WI38 (cell line): ENCODE measurements at regions not wholly inside any gene's neighbourhood (a gene's known extent, or its start where the extent isn't known, plus 50 kb on each side); places are given as distances from the start of the nearest gene placed in this dataset.

Experiments
- H3K4me3 ChIP-seq: 2 replicates; pipeline ENCODE4 v1.5.1; 2011; ENCODE audit warnings: low read depth, mild to moderate bottlenecking, control low read depth, low read length
- TF ChIP-seq, protein P1 (sequence below): IDR thresholded peaks from 2 replicates; pipeline ENCODE4 v1.5.1; 2012; ENCODE audit warnings: low read depth, mild to moderate bottlenecking, control low read depth, low read length

DNA sequence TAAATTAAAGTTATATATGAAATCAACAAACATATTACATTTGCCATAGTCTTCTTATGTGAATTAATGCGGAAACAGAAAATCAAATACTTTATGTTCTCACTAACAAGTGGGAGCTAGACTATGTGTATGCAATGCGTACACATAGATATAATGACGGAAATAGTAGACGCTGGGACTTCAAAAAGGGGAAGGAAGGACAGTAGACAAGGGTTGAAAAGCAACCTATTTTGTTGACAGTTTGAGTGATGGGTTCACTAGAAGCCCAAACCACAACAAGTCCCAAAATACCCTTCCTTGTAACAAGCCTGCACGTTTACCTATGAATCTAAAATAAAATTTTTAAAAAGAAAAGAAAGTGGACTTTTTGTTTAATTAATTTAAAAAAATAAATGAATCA lies 430.8 kb upstream of the CNTN5 start:
- TF ChIP-seq, protein P1, sequence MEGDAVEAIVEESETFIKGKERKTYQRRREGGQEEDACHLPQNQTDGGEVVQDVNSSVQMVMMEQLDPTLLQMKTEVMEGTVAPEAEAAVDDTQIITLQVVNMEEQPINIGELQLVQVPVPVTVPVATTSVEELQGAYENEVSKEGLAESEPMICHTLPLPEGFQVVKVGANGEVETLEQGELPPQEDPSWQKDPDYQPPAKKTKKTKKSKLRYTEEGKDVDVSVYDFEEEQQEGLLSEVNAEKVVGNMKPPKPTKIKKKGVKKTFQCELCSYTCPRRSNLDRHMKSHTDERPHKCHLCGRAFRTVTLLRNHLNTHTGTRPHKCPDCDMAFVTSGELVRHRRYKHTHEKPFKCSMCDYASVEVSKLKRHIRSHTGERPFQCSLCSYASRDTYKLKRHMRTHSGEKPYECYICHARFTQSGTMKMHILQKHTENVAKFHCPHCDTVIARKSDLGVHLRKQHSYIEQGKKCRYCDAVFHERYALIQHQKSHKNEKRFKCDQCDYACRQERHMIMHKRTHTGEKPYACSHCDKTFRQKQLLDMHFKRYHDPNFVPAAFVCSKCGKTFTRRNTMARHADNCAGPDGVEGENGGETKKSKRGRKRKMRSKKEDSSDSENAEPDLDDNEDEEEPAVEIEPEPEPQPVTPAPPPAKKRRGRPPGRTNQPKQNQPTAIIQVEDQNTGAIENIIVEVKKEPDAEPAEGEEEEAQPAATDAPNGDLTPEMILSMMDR = no peak
- no peak overlapping the region for H3K4me3 ChIP-seq

DNA sequence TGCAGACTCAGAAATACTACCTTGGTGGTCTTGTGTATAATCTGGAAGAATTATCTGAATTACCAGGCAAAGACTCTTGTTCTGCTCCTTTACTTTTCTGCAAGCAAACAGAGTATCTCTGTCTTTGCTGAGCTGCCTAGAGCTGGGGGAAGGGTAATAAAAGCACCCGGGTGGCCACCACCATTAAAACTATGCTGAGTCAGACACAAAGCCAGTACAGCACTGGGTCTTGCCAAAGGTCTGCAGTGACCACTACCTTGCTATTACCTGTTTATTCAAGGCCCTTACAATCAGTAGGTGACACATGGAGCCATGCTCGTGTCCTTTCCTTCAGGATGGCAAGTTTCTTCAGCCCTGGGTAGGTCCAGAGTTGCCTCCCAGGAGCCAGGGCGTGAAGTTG lies 420.6 kb upstream of the CNTN5 start:
- no peak overlapping the region for H3K4me3 ChIP-seq
- TF ChIP-seq, protein P1 = no peak

DNA sequence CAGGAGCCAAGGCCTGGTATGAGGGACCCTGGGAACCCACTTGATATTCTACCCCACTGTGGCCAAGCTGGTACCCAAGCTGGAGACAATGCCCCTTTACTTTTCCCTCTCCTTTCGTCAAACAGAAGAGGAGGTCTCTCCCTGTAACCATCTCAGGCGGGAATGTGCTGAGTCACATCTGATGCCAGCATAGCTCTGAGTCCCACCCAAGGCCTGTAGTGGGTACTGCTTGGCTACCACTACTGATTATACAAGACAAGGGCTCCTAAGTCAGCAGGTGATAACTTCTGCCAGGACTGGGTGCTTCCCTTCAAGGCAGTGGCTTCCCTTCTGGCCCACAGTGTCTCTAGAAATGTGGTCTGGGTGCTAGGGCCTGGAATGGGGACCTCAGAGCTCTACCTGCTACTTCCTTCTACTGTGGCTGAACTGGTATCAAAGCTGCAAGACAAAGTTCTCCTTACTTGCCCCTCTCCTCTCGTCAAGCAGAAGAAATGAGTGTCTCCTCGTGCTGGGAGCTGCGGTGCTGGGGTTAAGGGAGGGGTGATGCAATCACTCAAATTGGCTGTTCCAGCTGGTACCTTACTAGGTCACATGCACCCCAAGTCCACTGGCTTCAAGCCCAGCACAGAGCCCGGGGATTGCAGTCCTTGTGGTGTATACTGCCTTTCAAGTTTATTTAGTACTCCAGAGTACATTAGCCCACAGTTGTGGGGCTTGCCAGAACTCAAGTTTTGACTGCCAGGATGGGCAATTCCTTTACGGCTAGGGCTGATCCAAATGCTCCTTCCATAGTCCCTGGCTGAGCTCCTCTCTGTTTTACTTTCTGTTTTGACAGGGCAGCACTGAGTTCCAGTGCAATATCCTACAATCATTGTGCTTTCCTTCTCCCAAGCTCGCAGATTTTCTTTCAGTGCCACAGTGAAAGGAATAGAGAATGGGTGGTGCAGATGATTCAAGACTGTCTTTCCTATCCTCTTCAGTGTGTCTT lies 419.7 kb upstream of the CNTN5 start:
- TF ChIP-seq, protein P1 = no peak
- H3K4me3 ChIP-seq = no peak overlapping the region

DNA sequence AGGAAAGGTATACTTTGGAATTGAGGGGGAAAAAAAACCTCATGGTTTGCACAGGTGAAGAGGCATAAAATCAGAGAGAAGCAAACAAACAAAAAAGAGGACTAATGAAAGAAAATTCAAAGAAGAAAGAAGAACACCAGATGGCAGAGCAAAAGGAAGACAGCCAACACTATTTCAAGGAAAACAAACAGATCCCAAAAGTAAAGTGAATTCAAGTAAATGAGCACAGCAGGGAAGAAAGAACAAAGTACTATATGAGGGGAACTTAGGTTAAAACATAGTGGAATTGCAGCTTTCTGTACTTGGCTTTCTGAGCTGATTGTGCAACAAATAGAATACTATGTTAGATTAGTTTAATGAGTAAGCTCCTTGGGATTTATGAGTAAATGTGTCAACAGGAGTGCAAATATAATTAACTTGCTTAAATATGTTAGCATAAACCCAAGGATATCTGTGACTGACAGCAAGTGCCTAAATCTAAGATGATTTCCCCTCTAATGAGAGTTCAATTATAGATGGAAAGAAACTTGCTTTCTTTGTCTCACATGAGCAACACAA lies 404.6 kb upstream of the CNTN5 start:
- no peak overlapping the region for H3K4me3 ChIP-seq
- TF ChIP-seq, protein P1 = no peak

DNA sequence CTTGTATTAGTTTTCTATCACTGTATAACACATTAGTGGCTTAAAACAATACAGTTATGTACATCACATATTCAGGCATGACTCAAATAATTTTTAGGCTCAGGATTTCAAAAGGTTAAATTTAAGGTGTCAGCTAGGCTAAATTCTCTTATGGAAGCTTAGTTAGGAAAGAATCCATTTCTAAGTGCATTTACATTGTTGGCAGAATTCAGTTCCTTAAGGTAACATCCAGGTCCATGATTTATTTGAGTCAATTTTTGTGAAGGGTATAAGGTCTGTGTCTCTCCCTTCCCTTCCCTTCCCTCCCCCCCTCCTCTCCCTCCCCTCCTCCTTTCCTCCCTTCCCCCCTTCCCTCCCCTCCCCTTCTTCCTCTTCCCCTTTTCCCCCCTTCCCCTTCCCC lies 399.0 kb upstream of the CNTN5 start:
- TF ChIP-seq, protein P1 = no peak
- H3K4me3 ChIP-seq = no peak overlapping the region

DNA sequence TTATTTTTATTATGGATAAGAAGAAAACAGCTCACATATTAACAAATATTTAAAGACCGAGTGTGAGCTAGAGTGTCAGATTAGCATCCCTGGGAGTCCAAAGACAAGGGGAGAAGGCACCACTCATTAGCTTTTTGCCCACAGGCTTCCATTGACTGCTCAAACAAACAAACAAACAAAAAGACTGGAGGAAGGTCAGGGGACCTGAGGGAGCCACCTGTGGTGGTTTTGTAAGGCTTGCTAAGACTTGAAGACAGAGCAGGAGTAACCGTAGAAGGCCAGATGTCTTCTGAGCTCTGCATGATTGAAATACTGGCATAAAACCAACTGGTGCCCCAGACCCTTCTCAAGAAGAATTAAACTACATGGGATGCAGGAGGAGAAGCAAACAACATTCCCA lies 395.2 kb upstream of the CNTN5 start:
- H3K4me3 ChIP-seq = no peak overlapping the region
- TF ChIP-seq, protein P1 = no peak

DNA sequence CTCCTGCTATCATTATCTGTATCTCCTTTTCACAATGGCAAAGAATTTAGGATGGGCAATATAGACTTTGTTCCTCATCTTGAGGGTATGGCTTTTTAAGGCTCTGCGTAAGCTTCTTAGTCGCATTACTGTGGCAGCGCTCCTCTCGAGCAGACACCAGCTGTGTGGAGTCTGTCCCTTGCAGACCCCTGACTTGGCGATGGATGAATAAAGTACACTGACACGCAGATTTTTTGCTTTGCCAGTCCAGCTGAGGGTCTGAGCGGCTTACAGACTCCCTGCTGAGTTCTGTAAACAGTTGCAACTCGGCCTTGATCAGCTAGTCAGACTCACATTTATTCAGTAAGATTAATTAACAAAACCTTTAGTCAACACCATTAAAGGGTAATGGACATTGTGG lies 390.0 kb upstream of the CNTN5 start:
- TF ChIP-seq, protein P1 = no peak
- H3K4me3 ChIP-seq = no peak overlapping the region
